ENCODE measurements at regions not wholly inside any gene's neighbourhood (a gene's known extent, or its start where the extent isn't known, plus 50 kb on each side); places are given as distances from the start of the nearest gene placed in this dataset.
A peak's percentile ranks its signal among the peaks of the same experiment; 100 is the strongest.

DNA sequence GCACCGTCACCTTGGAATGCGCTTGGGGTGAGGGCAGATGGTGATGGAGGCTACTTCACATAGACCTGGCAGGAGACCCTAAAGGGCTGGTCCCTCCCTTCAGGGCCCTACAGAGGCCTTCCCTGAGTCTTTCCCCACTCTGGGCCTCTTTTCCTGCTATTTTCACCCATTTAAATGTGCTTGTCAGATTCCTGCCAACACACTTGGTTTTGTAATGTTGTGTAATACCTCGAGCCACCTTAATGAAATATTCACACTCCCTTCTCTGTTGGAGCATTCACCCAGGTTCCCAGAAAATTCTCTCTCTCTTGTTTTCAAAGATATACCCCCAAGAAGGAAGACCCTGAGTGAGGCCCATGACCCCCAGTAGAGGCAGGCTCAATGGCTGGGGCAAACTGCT is 456.6 kb upstream of the DYNLRB2 start:
- H3K4me3 ChIP-seq (replicated peaks in 1 of 2; ENCODE audit: low read depth in 2 of 2, low read length in 2 of 2), result no peak overlapping the region
- no peak for TF ChIP-seq CTCF (IDR thresholded peaks at IDR 0.05; ENCODE audit: low read depth, low read length)
- DNase-seq (ENCODE audit: low read depth in 2 of 2), result peak in 1 of 2 donors; percentile 3

DNA sequence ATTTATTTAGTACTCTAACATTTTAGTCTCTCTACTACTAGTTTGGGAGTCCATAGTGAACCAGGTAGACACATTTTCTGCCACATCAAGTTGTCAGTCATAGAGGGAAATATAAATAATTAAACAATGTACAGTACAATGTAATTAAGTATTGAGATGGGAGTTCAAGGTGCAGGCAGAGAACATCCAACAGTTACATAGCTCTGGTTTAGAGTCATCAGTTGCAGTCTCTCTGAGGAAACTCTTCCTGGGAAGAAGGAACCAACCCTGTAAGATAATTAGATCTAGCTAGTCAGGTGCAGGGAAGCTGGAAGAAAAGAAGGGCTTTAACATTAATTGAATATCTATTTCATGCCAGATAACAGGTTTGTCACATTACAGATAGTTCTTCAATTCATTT is 457.9 kb upstream of the DYNLRB2 start:
- no peak for DNase-seq (ENCODE audit: low read depth in 2 of 2)
- no peak overlapping the region for H3K4me3 ChIP-seq (replicated peaks in 1 of 2; ENCODE audit: low read depth in 2 of 2, low read length in 2 of 2)
- no peak for TF ChIP-seq CTCF (IDR thresholded peaks at IDR 0.05; ENCODE audit: low read depth, low read length)

DNA sequence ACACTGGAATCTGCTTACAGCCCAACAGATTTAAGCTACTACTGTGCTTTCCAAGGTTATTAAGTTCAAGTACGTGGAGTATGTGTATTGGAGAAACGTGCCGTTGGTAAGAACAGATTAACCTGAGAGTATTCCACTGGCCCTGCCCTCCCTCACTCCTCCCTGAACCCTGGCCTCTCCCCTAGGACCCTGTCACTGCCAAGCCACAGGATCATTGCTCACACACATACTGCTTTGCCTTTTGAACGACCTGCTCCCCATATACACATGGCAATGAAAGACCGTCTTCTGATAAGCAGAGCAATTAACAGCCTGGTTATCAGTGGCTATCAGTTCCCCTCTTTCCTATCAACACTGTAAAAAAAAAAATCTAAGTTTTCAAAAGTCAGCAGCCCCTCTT is 458.9 kb upstream of the DYNLRB2 start:
- H3K4me3 ChIP-seq (replicated peaks in 1 of 2; ENCODE audit: low read depth in 2 of 2, low read length in 2 of 2), result no peak overlapping the region
- DNase-seq (ENCODE audit: low read depth in 2 of 2), result no peak
- no peak for TF ChIP-seq CTCF (IDR thresholded peaks at IDR 0.05; ENCODE audit: low read depth, low read length)

DNA sequence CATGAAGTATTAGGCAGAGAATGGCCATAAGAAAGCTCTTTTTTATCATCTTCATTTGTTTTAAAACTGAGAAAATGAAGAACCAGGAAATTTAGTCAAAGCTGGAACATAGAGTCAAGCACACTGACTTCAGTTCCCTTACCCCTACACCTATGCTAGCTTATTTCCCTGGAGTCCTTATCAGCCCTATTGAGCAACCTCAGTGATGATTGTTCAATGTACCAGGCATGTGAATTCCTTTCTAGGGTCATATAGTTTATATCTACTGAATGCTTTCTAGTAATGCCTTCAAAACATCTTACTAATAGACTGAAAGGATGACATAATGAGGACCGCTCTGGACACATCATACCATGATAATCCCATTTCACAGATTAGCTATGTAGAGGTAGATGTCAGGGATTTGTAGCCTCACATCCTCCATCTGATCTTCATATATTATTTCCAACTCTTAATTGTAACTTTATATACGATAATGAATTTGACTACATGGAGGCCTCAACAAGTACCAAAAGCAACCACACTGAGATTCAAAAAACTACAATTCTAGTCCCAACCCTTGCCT is 460.4 kb upstream of the DYNLRB2 start:
- no peak for TF ChIP-seq CTCF (IDR thresholded peaks at IDR 0.05; ENCODE audit: low read depth, low read length)
- no peak overlapping the region for H3K4me3 ChIP-seq (replicated peaks in 1 of 2; ENCODE audit: low read depth in 2 of 2, low read length in 2 of 2)
- no peak for DNase-seq (ENCODE audit: low read depth in 2 of 2)

GRCh38 chr16:80079072-80079471 is 461.7 kb upstream of the DYNLRB2 start:
- no peak overlapping the region for H3K4me3 ChIP-seq (replicated peaks in 1 of 2; ENCODE audit: low read depth in 2 of 2, low read length in 2 of 2)
- DNase-seq (ENCODE audit: low read depth in 2 of 2), result no peak
- no peak for TF ChIP-seq CTCF (IDR thresholded peaks at IDR 0.05; ENCODE audit: low read depth, low read length)

DNA sequence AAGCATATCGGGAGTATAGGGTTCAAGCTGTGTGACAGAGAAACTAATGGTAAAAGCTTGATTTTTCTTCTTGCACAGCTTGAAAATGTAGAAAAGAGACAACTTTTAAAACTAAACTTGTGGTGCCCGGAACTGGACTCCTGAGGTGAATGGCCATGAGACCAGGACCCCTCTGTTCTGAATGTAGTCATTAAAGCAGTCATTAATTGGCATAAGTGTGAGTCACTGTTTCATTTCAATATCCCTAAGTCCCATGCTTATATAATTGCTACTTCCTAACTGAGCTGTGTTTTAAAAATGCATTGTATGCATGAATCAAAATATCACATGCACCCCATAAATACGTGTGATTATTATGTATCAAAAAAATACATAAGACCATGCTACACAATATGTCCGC is 463.1 kb upstream of the DYNLRB2 start:
- H3K4me3 ChIP-seq (replicated peaks in 1 of 2; ENCODE audit: low read depth in 2 of 2, low read length in 2 of 2), result no peak overlapping the region
- DNase-seq (ENCODE audit: low read depth in 2 of 2), result no peak
- TF ChIP-seq CTCF (IDR thresholded peaks at IDR 0.05; ENCODE audit: low read depth, low read length), result no peak

GRCh38 chr16:80074329-80074728 is 466.5 kb upstream of the DYNLRB2 start:
- no peak for DNase-seq (ENCODE audit: low read depth in 2 of 2)
- no peak overlapping the region for H3K4me3 ChIP-seq (replicated peaks in 1 of 2; ENCODE audit: low read depth in 2 of 2, low read length in 2 of 2)
- TF ChIP-seq CTCF (IDR thresholded peaks at IDR 0.05; ENCODE audit: low read depth, low read length), result no peak
